Vagina (tissue), 2 donors: ENCODE measurements at regions not wholly inside any gene's neighbourhood (a gene's known extent, or its start where the extent isn't known, plus 50 kb on each side); places are given as distances from the start of the nearest gene placed in this dataset.

Experiments
- DNase-seq, 2 donors: peaks; one replicate each; pipeline ENCODE4 v3.0.0-alpha.2; 2017; ENCODE audit errors: extremely low spot score in 2 of 2
- H3K27ac ChIP-seq: fragments of 200-600 bp; sonication (generic); one replicate; pipeline ENCODE4 v1.5.1; 2019
- H3K27me3 ChIP-seq: fragments of 200-600 bp; sonication (generic); one replicate; pipeline ENCODE4 v1.5.1; 2019
- H3K36me3 ChIP-seq, 2 donors: fragments of 200-600 bp; sonication (generic); one replicate each; pipeline ENCODE4 v1.5.1; 2017 to 2019
- H3K4me1 ChIP-seq: fragments of 200-600 bp; sonication (generic); one replicate; pipeline ENCODE4 v1.5.1; 2019
- H3K4me3 ChIP-seq, 2 donors: fragments of 200-600 bp; sonication (generic); 1 replicate in 1 of 2; 2 replicates in 1 of 2; pipeline ENCODE4 v1.5.1; 2016 to 2019
- H3K9me3 ChIP-seq: fragments of 200-600 bp; sonication (generic); one replicate; pipeline ENCODE4 v1.5.1; 2019
- CTCF ChIP-seq, 3 experiments: fragments of 450-650 bp in 2 of 3; fragments of 200-600 bp in 1 of 3; sonication (generic) in 1 of 3; IDR thresholded peaks; one replicate each; pipeline ENCODE4 v1.5.1; 2017 to 2019; ENCODE audit warnings: antibody characterized with exemption in 3 of 3, mild to moderate bottlenecking in 2 of 3, moderate library complexity in 2 of 3
- POLR2A ChIP-seq, 2 donors: fragments of 450-650 bp; IDR thresholded peaks; one replicate each; pipeline ENCODE4 v1.6.1; 2017; ENCODE audit warnings: antibody characterized with exemption in 2 of 2, mild to moderate bottlenecking in 2 of 2, moderate library complexity in 2 of 2
- POLR2AphosphoS5 ChIP-seq, 2 donors: sonication (generic); formaldehyde crosslinking; IDR thresholded peaks; one replicate each; pipeline ENCODE4 v1.9.0; 2017; ENCODE audit warnings: antibody characterized with exemption in 2 of 2, mild to moderate bottlenecking in 2 of 2, low read depth in 1 of 2; ENCODE audit not compliant: insufficient read depth in 1 of 2
- intact Hi-C: fragments of 100-400 bp; cut with DNase I; formaldehyde crosslinking; loops from one replicate; pipeline ENCODE4 v1.15.1; 2023

DNA sequence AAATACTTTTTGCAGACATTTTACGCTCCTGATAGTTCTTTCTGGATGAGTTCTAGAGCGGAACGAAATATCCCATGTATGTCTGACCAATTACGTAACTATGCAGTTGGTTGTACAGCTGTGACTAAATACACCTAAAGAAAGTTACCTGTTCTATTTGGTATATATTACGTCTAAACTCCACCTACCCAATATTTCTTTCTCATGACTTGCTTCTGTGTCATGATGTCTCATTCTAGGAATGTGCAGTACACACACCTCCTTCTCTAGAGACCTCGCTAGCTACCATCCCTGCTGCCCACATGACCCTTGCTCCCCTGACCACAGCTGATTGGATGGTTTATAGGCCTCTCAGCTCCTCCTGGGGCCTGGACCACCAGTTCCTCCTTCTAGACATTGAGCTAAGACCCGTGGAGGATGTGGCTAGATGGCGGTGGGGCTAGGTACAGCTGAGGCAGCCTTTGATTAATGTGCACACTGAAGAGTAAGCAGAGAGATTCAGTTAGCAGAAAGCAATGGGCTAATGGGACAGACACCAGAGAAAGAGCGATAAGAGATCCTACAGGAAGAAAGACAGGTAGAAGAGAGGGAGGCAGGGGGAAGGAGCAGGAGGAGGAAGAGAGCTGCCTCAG is 422.1 kb downstream of the COG6 start:
- no peaks in the 10 kb centered on the region for H3K9me3 ChIP-seq
- no peak for DNase-seq
- H3K27me3 ChIP-seq, result no peaks in the 10 kb centered on the region
- H3K36me3 ChIP-seq, result no peaks in the 10 kb centered on the region
- no peak overlapping the region for H3K27ac ChIP-seq
- H3K4me1 ChIP-seq, result no peaks in the 10 kb centered on the region
- no peak for TF ChIP-seq POLR2AphosphoS5 (IDR thresholded peaks at IDR 0.05; ENCODE audit: insufficient read depth in 1 of 2, low read depth in 1 of 2)
- no peak for TF ChIP-seq CTCF (IDR thresholded peaks at IDR 0.05)
- no peak for TF ChIP-seq POLR2A (IDR thresholded peaks at IDR 0.05)
- intact Hi-C loops, result loop anchor here (10.0 kb wide), 2 partner anchors 367 to 587 kb away; partner anchors contain the start of gene FOXO1
- H3K4me3 ChIP-seq, result no peak overlapping the region

DNA sequence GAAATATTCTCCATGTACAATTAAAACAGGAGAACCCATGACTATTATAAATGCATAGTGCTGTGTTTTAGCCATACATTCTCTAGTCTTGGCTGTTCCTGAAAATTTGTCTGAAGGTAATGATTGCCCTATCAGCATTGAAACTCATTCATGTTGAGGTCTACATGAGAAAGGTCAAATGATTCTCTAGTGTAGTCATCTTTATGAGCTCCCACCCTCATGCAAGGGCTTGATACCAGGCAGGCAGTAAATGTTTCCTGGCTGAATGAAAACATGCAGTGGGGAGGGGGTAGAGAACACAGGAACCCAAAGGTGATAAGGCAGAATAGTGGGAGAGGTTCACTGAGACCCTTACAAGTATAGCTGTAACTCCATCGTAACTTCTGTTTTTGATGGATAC is 424.3 kb downstream of the COG6 start:
- no peak for DNase-seq
- no peaks in the 10 kb centered on the region for H3K4me1 ChIP-seq
- H3K27me3 ChIP-seq, result no peaks in the 10 kb centered on the region
- no peak for TF ChIP-seq POLR2AphosphoS5 (IDR thresholded peaks at IDR 0.05; ENCODE audit: insufficient read depth in 1 of 2, low read depth in 1 of 2)
- TF ChIP-seq POLR2A (IDR thresholded peaks at IDR 0.05), result no peak
- no peak for TF ChIP-seq CTCF (IDR thresholded peaks at IDR 0.05)
- intact Hi-C loops, result loop anchor here (10.0 kb wide), 2 partner anchors 365 to 585 kb away; partner anchors contain the start of gene FOXO1
- no peaks in the 10 kb centered on the region for H3K36me3 ChIP-seq
- H3K9me3 ChIP-seq, result no peaks in the 10 kb centered on the region
- no peak overlapping the region for H3K27ac ChIP-seq
- no peak overlapping the region for H3K4me3 ChIP-seq

GRCh38 chr13:40080676-40081075 is 425.2 kb downstream of the COG6 start:
- DNase-seq, result no peak
- intact Hi-C loops, result no loop called here

GRCh38 chr13:40082639-40083038 is 427.2 kb downstream of the COG6 start:
- intact Hi-C loops, result no loop called here

More at GRCh38 chr13:40080676-40081075, 425.2 kb downstream of the COG6 start:
- Histone ChIP-seq H3K27ac (no peak overlapping the region), H3K27me3 (no peaks in the 10 kb centered on the region), H3K4me3 (no peak overlapping the region), H3K36me3 (no peaks in the 10 kb centered on the region), H3K4me1 (no peaks in the 10 kb centered on the region), H3K9me3 (no peaks in the 10 kb centered on the region)
- TF ChIP-seq POLR2AphosphoS5 (IDR thresholded peaks at IDR 0.05; ENCODE audit: insufficient read depth in 1 of 2, low read depth in 1 of 2) (no peak), CTCF (IDR thresholded peaks at IDR 0.05) (no peak), POLR2A (IDR thresholded peaks at IDR 0.05) (no peak)

GRCh38 chr13:40083841-40084240 is 428.4 kb downstream of the COG6 start:
- Histone ChIP-seq H3K36me3 (no peaks in the 10 kb centered on the region), H3K4me3 (no peak overlapping the region), H3K4me1 (no peaks in the 10 kb centered on the region), H3K27ac (no peak overlapping the region), H3K27me3 (no peaks in the 10 kb centered on the region), H3K9me3 (no peaks in the 10 kb centered on the region)
- TF ChIP-seq POLR2AphosphoS5 (IDR thresholded peaks at IDR 0.05; ENCODE audit: insufficient read depth in 1 of 2, low read depth in 1 of 2), result no peak
- no peak for DNase-seq
- intact Hi-C loops, result no loop called here

More at GRCh38 chr13:40082639-40083038, 427.2 kb downstream of the COG6 start:
- H3K4me1 ChIP-seq, result no peaks in the 10 kb centered on the region
- no peaks in the 10 kb centered on the region for H3K9me3 ChIP-seq
- TF ChIP-seq POLR2A (IDR thresholded peaks at IDR 0.05), result no peak
- H3K4me3 ChIP-seq, result no peak overlapping the region
- H3K36me3 ChIP-seq, result no peaks in the 10 kb centered on the region
- no peak for DNase-seq
- no peak overlapping the region for H3K27ac ChIP-seq
- no peaks in the 10 kb centered on the region for H3K27me3 ChIP-seq

DNA sequence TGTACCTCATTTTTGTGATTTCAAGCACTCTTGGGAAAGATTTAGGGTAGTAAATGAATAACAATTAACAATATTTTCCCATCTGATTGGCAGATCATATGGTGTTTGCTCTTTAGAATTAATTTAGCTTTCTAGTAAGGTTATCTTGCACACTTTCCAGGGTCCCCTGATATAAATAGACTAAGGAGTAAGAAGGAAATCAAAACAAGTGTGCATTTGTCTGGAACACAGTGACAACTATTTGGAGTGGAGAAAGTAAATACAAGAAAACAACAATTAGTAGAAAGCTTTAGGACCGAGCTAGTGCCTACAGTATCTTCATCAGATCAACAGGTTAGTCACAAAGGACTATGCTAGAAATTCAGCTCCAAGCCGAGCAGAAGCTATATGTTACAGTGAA is 429.5 kb downstream of the COG6 start:
- TF ChIP-seq POLR2A (IDR thresholded peaks at IDR 0.05) (no peak), CTCF (IDR thresholded peaks at IDR 0.05) (no peak), POLR2AphosphoS5 (IDR thresholded peaks at IDR 0.05; ENCODE audit: insufficient read depth in 1 of 2, low read depth in 1 of 2) (no peak)
- Histone ChIP-seq H3K9me3 (no peaks in the 10 kb centered on the region), H3K4me1 (no peaks in the 10 kb centered on the region), H3K36me3 (no peaks in the 10 kb centered on the region), H3K27me3 (no peaks in the 10 kb centered on the region), H3K27ac (no peak overlapping the region), H3K4me3 (no peak overlapping the region)
- intact Hi-C loops, result no loop called here
- no peak for DNase-seq
